ENCODE measurements at regions not wholly inside any gene's neighbourhood (a gene's known extent, or its start where the extent isn't known, plus 50 kb on each side); places are given as distances from the start of the nearest gene placed in this dataset.
A peak's percentile ranks its signal among the peaks of the same experiment; 100 is the strongest.

GRCh38 chr6:14533446-14533845, 415.9 kb downstream of the CD83 start:
- DNase-seq (no peak), ATAC-seq (ENCODE audit: low FRiP score in 2 of 2) (no peak)
- H3K4me3 ChIP-seq, result no peak overlapping the region
- H3K27me3 ChIP-seq, result no peaks in the 10 kb centered on the region
- peaks cover 0 to 5% (median 0%) of the 10 kb centered on the region in 4 donors for H3K4me1 ChIP-seq
- 37 to 42% methylated on average over 5 of the region's 5 CpGs for WGBS, 2 donors
- H3K9me3 ChIP-seq, result no peaks in the 10 kb centered on the region
- H3K27ac ChIP-seq, result no peak overlapping the region
- no peaks in the 10 kb centered on the region for H3K36me3 ChIP-seq
- TF ChIP-seq, protein P1, sequence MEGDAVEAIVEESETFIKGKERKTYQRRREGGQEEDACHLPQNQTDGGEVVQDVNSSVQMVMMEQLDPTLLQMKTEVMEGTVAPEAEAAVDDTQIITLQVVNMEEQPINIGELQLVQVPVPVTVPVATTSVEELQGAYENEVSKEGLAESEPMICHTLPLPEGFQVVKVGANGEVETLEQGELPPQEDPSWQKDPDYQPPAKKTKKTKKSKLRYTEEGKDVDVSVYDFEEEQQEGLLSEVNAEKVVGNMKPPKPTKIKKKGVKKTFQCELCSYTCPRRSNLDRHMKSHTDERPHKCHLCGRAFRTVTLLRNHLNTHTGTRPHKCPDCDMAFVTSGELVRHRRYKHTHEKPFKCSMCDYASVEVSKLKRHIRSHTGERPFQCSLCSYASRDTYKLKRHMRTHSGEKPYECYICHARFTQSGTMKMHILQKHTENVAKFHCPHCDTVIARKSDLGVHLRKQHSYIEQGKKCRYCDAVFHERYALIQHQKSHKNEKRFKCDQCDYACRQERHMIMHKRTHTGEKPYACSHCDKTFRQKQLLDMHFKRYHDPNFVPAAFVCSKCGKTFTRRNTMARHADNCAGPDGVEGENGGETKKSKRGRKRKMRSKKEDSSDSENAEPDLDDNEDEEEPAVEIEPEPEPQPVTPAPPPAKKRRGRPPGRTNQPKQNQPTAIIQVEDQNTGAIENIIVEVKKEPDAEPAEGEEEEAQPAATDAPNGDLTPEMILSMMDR (IDR thresholded peaks at IDR 0.05), result no peak
- TF ChIP-seq POLR2AphosphoS5 (IDR thresholded peaks at IDR 0.05), result no peak
- no peak for TF ChIP-seq EP300 (IDR thresholded peaks at IDR 0.05)
- TF ChIP-seq POLR2A (IDR thresholded peaks at IDR 0.05), result no peak

DNA sequence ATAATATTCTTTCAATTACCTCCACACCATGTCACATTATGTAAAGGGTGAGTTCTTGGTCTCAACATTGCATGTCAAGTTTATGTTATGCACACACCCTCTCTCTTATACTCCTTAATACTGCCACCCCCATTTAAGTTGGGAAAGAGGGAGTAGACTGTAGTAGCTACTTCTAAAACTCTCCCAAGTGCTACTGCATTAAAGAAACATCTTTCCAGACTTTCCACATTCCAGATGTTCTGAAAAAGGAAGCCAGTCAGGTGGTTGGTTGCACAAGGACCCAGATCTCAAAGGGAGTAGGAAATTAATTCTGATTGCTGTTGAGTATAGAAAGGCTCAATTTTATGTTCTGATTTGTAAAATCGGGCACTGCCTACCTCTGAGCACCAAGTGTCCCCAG, 419.5 kb downstream of the CD83 start:
- WGBS, 2 donors, result 62 to 76% methylated on average over 1 of the region's 1 CpG
- no peak overlapping the region for H3K4me3 ChIP-seq
- no peak for TF ChIP-seq POLR2A (IDR thresholded peaks at IDR 0.05)
- TF ChIP-seq EP300 (IDR thresholded peaks at IDR 0.05), result no peak
- TF ChIP-seq, protein P1 (IDR thresholded peaks at IDR 0.05), result no peak
- TF ChIP-seq POLR2AphosphoS5 (IDR thresholded peaks at IDR 0.05), result no peak
- no peaks in the 10 kb centered on the region for H3K27me3 ChIP-seq
- DNase-seq (no peak), ATAC-seq (ENCODE audit: low FRiP score in 2 of 2) (no peak)
- H3K9me3 ChIP-seq, result no peaks in the 10 kb centered on the region
- no peaks in the 10 kb centered on the region for H3K36me3 ChIP-seq
- H3K4me1 ChIP-seq, result peaks cover 0 to 5% (median 0%) of the 10 kb centered on the region in 4 donors
- no peak overlapping the region for H3K27ac ChIP-seq

GRCh38 chr6:14540276-14540675, 422.7 kb downstream of the CD83 start:
- Histone ChIP-seq H3K4me3 (no peak overlapping the region), H3K4me1 (no peaks in the 10 kb centered on the region), H3K27me3 (no peaks in the 10 kb centered on the region), H3K9me3 (no peaks in the 10 kb centered on the region), H3K27ac (no peak overlapping the region), H3K36me3 (no peaks in the 10 kb centered on the region)
- TF ChIP-seq, protein P1 (IDR thresholded peaks at IDR 0.05), result no peak
- TF ChIP-seq EP300 (IDR thresholded peaks at IDR 0.05), result no peak
- no peak for TF ChIP-seq POLR2A (IDR thresholded peaks at IDR 0.05)
- TF ChIP-seq POLR2AphosphoS5 (IDR thresholded peaks at IDR 0.05), result no peak
- WGBS, 2 donors, result 84 to 95% methylated on average over 5 of the region's 5 CpGs
- no peak for ATAC-seq (ENCODE audit: low FRiP score in 2 of 2)
- DNase-seq, result peak in 1 of 2 donors; percentile 44

GRCh38 chr6:14540810-14541540, 423.4 kb downstream of the CD83 start:
- 88% methylated on average over 11 of the region's 11 CpGs for WGBS, 2 donors
- TF ChIP-seq POLR2AphosphoS5 (IDR thresholded peaks at IDR 0.05), result no peak
- TF ChIP-seq EP300 (IDR thresholded peaks at IDR 0.05), result no peak
- TF ChIP-seq, protein P1 (IDR thresholded peaks at IDR 0.05), result no peak
- TF ChIP-seq POLR2A (IDR thresholded peaks at IDR 0.05), result no peak
- H3K27me3 ChIP-seq, result no peaks in the 10 kb centered on the region
- no peaks in the 10 kb centered on the region for H3K36me3 ChIP-seq
- H3K4me3 ChIP-seq, result no peak overlapping the region
- no peaks in the 10 kb centered on the region for H3K9me3 ChIP-seq
- ATAC-seq (ENCODE audit: low FRiP score in 2 of 2) (no peak), DNase-seq (no peak)
- no peaks in the 10 kb centered on the region for H3K4me1 ChIP-seq
- H3K27ac ChIP-seq, result no peak overlapping the region

All from upper lobe of left lung (tissue), 6 donors.